GM18505 (cell line): ENCODE measurements at regions not wholly inside any gene's neighbourhood (a gene's known extent, or its start where the extent isn't known, plus 50 kb on each side); places are given as distances from the start of the nearest gene placed in this dataset.
"Not testable (repeated sequence)": the region's sequence is repeated elsewhere in the genome, so short reads cannot be mapped to it uniquely, and the experiment has no call there.

Experiments
- ATAC-seq: cut with Tn5 transposase; IDR thresholded peaks from one replicate; pipeline ENCODE4 v1.9.1; 2021; ENCODE audit not compliant: unreplicated experiment
- POLR2A ChIP-seq: IDR thresholded peaks from 4 replicates; pipeline ENCODE4 v1.6.1; 2011; ENCODE audit warnings: borderline replicate concordance; ENCODE audit not compliant: insufficient read depth, insufficient read length; ENCODE audit errors: extremely low read depth

GRCh38 chr6:60695232-60695631 lies 1590.8 kb downstream of the KHDRBS2 start:
- ATAC-seq: no peak

GRCh38 chr6:60687085-60687484 lies 1598.9 kb downstream of the KHDRBS2 start:
- no peak for TF ChIP-seq POLR2A
- no peak for ATAC-seq

More at GRCh38 chr6:60695232-60695631, 1590.8 kb downstream of the KHDRBS2 start:
- TF ChIP-seq POLR2A: no peak

GRCh38 chr6:60681806-60682205 lies 1604.2 kb downstream of the KHDRBS2 start:
- TF ChIP-seq POLR2A: no peak
- ATAC-seq: no peak

- no peak for ATAC-seq
- TF ChIP-seq POLR2A: no peak
Measured at GRCh38 chr6:60679175-60679574, 1606.8 kb downstream of the KHDRBS2 start.

GRCh38 chr6:60671369-60671768 lies 1614.7 kb downstream of the KHDRBS2 start:
- no peak for TF ChIP-seq POLR2A
- ATAC-seq: no peak

- ATAC-seq: no peak
- no peak for TF ChIP-seq POLR2A
Measured at GRCh38 chr6:60670036-60670435, 1616.0 kb downstream of the KHDRBS2 start.

- TF ChIP-seq POLR2A: no peak
- ATAC-seq: no peak
Measured at GRCh38 chr6:60668428-60668827, 1617.6 kb downstream of the KHDRBS2 start.

- not testable (repeated sequence) for ATAC-seq
Measured at GRCh38 chr6:60663199-60663598, 1622.8 kb downstream of the KHDRBS2 start.

- TF ChIP-seq POLR2A: no peak
- no peak for ATAC-seq
Measured at GRCh38 chr6:60643870-60644269, 1642.2 kb downstream of the KHDRBS2 start.

- not testable (repeated sequence) for ATAC-seq
Measured at GRCh38 chr6:60639185-60639584, 1646.8 kb downstream of the KHDRBS2 start.
